ENCODE measurements at regions not wholly inside any gene's neighbourhood (a gene's known extent, or its start where the extent isn't known, plus 50 kb on each side); places are given as distances from the start of the nearest gene placed in this dataset.

- no peaks in the 10 kb centered on the region for H3K36me3 ChIP-seq
- H3K27ac ChIP-seq (replicated peaks) = no peak overlapping the region
- H3K4me1 ChIP-seq = no peaks in the 10 kb centered on the region
- no peak overlapping the region for H3K4me3 ChIP-seq
- H3K27me3 ChIP-seq (ENCODE audit: low read depth) = peaks cover 59% of the 10 kb centered on the region
- TF ChIP-seq CTCF (IDR thresholded peaks at IDR 0.05; ENCODE audit: borderline replicate concordance) = no peak
- no peaks in the 10 kb centered on the region for H3K9me3 ChIP-seq (replicated peaks)
- intact Hi-C loops (cut with micrococcal nuclease) = no loop called here
- DNase-seq = no peak
These were observed 52.1 kb upstream of the CDKN2AIP start for GRCh38 chr4:183392377-183392776.

DNA sequence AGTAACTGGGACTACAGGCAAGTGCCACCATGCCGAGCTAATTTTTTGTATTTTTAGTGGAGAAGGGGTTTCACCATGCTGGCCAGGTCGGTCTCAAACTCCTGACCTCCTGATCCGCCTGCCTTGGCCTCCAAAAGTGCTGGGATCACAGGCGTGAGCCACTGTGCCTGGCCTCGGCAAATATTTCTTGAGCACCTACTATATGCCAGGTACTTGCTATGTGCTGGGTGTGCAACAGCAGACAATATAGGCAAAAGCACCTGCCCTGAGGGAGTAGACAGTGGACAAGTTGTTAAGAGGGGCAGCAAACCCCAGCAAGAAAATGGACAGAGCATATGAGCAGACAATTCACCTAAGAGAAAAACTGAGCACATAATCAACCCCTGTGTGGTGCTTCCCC is 51.0 kb upstream of the CDKN2AIP start:
- H3K27me3 ChIP-seq (ENCODE audit: low read depth) = peaks cover 49% of the 10 kb centered on the region
- no peak for TF ChIP-seq CTCF (IDR thresholded peaks at IDR 0.05; ENCODE audit: borderline replicate concordance)
- intact Hi-C loops (cut with micrococcal nuclease) = no loop called here
- no peak overlapping the region for H3K4me3 ChIP-seq
- no peak overlapping the region for H3K27ac ChIP-seq (replicated peaks)
- no peak for DNase-seq
- H3K36me3 ChIP-seq = no peaks in the 10 kb centered on the region
- no peaks in the 10 kb centered on the region for H3K9me3 ChIP-seq (replicated peaks)
- peaks cover 6% of the 10 kb centered on the region for H3K4me1 ChIP-seq

DNA sequence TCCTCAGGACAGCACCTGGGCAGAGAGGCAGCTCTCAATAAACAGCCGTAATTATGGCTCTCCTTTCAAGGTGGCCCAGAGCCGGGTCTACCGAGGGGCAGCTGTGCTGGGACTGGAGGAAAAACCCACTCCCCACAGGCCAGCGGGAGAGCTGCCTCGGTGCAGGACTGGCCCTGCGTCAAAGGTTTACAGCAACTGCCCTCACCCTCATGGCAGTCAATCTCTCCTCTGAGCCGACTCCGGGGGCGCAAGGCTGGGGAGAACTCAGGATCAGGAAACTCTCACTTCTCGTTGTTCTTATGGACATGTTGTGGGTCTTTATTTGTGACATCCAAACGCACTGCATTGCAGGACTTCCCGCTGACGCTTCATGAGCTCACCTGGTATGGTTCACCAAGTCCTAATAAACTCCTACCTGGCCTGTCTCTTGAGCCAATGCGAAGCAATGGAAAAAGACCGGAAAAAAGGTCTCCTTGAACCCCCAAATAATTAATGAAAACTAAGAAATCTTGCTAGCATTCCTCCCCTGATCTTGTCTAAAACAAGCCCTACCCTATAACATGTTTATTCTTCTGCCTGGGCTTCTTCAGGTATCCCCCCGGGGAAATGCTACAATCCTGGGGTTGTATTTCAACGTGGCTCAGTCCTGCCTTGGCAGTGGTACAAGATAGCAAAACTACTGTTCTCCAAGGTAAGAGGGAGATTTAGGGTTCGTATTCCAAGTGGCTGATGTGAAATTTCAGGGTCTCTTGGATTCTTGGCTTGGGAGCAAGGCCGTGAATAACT is 50.1 kb upstream of the CDKN2AIP start:
- H3K9me3 ChIP-seq (replicated peaks) = no peaks in the 10 kb centered on the region
- intact Hi-C loops (cut with micrococcal nuclease) = no loop called here
- peaks cover 10% of the 10 kb centered on the region for H3K4me1 ChIP-seq
- H3K4me3 ChIP-seq = no peak overlapping the region
- peaks cover 40% of the 10 kb centered on the region for H3K27me3 ChIP-seq (ENCODE audit: low read depth)
- no peaks in the 10 kb centered on the region for H3K36me3 ChIP-seq
- TF ChIP-seq CTCF (IDR thresholded peaks at IDR 0.05; ENCODE audit: borderline replicate concordance) = no peak
- no peak overlapping the region for H3K27ac ChIP-seq (replicated peaks)
- no peak for DNase-seq

Data from left ventricle myocardium inferior (tissue), 1 donor.